Heart right ventricle (tissue), 16 donors: ENCODE measurements at regions not wholly inside any gene's neighbourhood (a gene's known extent, or its start where the extent isn't known, plus 50 kb on each side); places are given as distances from the start of the nearest gene placed in this dataset.

Experiments
- ATAC-seq, 8 donors: fragments of 200-7000 bp; cut with Tn5 transposase; one replicate each; pipeline ENCODE4 v1.9.1; 2020; ENCODE audit warnings: mild to moderate bottlenecking in 8 of 8, moderate library complexity in 8 of 8, moderate number of reproducible peaks in 1 of 8
- DNase-seq, 2 donors: peaks; one replicate each; pipeline ENCODE4 v3.0.0-alpha.2; 2020
- H3K27ac ChIP-seq, 10 donors: fragments of 200-600 bp; sonication (generic) in 2 of 10; one replicate each; pipeline versions ENCODE4 v1.5.0 to v1.8.0; 2020 to 2022; ENCODE audit warnings: mild to moderate bottlenecking in 3 of 10
- H3K27me3 ChIP-seq, 7 donors: fragments of 200-600 bp; one replicate each; pipeline ENCODE4 v1.8.0; 2021 to 2022; ENCODE audit warnings: mild to moderate bottlenecking in 2 of 7
- H3K36me3 ChIP-seq, 9 donors: fragments of 200-600 bp; sonication (generic) in 1 of 9; one replicate each; pipeline versions ENCODE4 v1.5.0 to v1.8.0; 2020 to 2022; ENCODE audit warnings: mild to moderate bottlenecking in 2 of 9
- H3K4me1 ChIP-seq, 9 donors: fragments of 200-600 bp; sonication (generic) in 1 of 9; one replicate each; pipeline versions ENCODE4 v1.5.0 to v1.8.0; 2020 to 2022; ENCODE audit warnings: mild to moderate bottlenecking in 4 of 9
- H3K4me3 ChIP-seq, 10 donors: fragments of 200-600 bp; sonication (generic) in 2 of 10; one replicate each; pipeline versions ENCODE4 v1.5.0 to v1.8.0; 2020 to 2022; ENCODE audit warnings: mild to moderate bottlenecking in 7 of 10, moderate library complexity in 2 of 10
- H3K9me3 ChIP-seq, 11 donors: fragments of 200-600 bp in 10 of 11; sonication (generic) in 2 of 11; one replicate each; pipeline versions ENCODE4 v1.5.0 to v1.8.0; 2013 to 2022; ENCODE audit warnings: mild to moderate bottlenecking in 2 of 11, control low read depth in 1 of 11, moderate library complexity in 1 of 11
- CTCF ChIP-seq, 9 donors: fragments of 200-600 bp; sonication (generic) in 2 of 9; IDR thresholded peaks; one replicate each; pipeline versions ENCODE4 v1.5.0 to v1.8.0; 2021 to 2022; ENCODE audit warnings: antibody characterized with exemption in 9 of 9, mild to moderate bottlenecking in 5 of 9, moderate library complexity in 1 of 9
- WGBS, 2 donors: extraction: QIAGEN DNeasy Blood & Tissue Kit; methylation state at CpG; one replicate each; pipeline ENCODE4 v1.1.7; 2013; ENCODE audit warnings: inconsistent platforms in 1 of 2; 5-methylcytosine and 5-hydroxymethylcytosine counted together
- intact Hi-C, 10 donors: fragments of 100-400 bp; cut with DNase I; formaldehyde crosslinking; loops; one replicate each; pipeline versions ENCODE4 v1.11.1 to v1.14.2; 2022
- donor health status: Arrhythmogenic right ventricular cardiomyopathy.
- donor health status: ischemic (EF 13 %, LVEDD 7.1; RV severe dilation, severe dysfunction).
- donor health status: healthy with polysubstance abuse.
- donor health status: DM: no; HTN: yes; CAD: no.
- donor health status: DM: no; HTN: no; CAD: no.
- donor health status: ischemic (EF 25% LVEDD 6.9; RV normal size, moderate dysfunction).
- donor health status: ischemic (EF 25% LVEDD 5.7; RV mildly dilated, moderate dysfunction).
- donor health status: healthy.
- donor health status: DM: yes; HTN: yes; CAD: no.
- donor health status: Ischemic cardiomyopathy.
- donor health status: ischemic (EF 35%, LVEDD 5.7; RV mildly dilated, moderate dysfunction).
- donor health status: nonischemic (EF 11% LVEDD 7.7; RV severe dilation, severe dysfunction).
- donor health status: DM: yes; HTN: yes; CAD: no.
- donor health status: PGD.
- donor health status: ischemic (EF 29% LVEDD 5.4; RV normal size, mild dysfunction).
- donor health status: nonischemic (EF 23%, LVEDD 6.1; RV moderate dilation, normal function).

- H3K9me3 ChIP-seq, result peaks cover 0 to 11% (median 0%) of the 10 kb centered on the region in 11 donors
- H3K36me3 ChIP-seq, result no peaks in the 10 kb centered on the region
- TF ChIP-seq CTCF (IDR thresholded peaks at IDR 0.05), result no peak
- no peak overlapping the region for H3K27ac ChIP-seq
- ATAC-seq (no peak), DNase-seq (no peak)
- intact Hi-C loops, result no loop called here
- H3K4me3 ChIP-seq, result no peak overlapping the region
- no peaks in the 10 kb centered on the region for H3K4me1 ChIP-seq
- no peaks in the 10 kb centered on the region for H3K27me3 ChIP-seq
- 64 to 75% methylated on average over 1 of the region's 1 CpG for WGBS, 2 donors
Observed at GRCh38 chr5:24428345-24428744, 216.4 kb downstream of the CDH10 start.

GRCh38 chr5:24433555-24433954 is 211.2 kb downstream of the CDH10 start:
- ATAC-seq (no peak), DNase-seq (no peak)
- H3K36me3 ChIP-seq, result no peaks in the 10 kb centered on the region
- no peak overlapping the region for H3K27ac ChIP-seq
- peaks cover 0 to 11% (median 0%) of the 10 kb centered on the region in 11 donors for H3K9me3 ChIP-seq
- H3K4me3 ChIP-seq, result no peak overlapping the region
- 65 to 76% methylated on average over 3 of the region's 3 CpGs for WGBS, 2 donors
- H3K4me1 ChIP-seq, result no peaks in the 10 kb centered on the region
- intact Hi-C loops, result no loop called here
- H3K27me3 ChIP-seq, result no peaks in the 10 kb centered on the region
- TF ChIP-seq CTCF (IDR thresholded peaks at IDR 0.05), result no peak
